ENCODE measurements at regions not wholly inside any gene's neighbourhood (a gene's known extent, or its start where the extent isn't known, plus 50 kb on each side); places are given as distances from the start of the nearest gene placed in this dataset.
A peak's percentile ranks its signal among the peaks of the same experiment; 100 is the strongest.

DNA sequence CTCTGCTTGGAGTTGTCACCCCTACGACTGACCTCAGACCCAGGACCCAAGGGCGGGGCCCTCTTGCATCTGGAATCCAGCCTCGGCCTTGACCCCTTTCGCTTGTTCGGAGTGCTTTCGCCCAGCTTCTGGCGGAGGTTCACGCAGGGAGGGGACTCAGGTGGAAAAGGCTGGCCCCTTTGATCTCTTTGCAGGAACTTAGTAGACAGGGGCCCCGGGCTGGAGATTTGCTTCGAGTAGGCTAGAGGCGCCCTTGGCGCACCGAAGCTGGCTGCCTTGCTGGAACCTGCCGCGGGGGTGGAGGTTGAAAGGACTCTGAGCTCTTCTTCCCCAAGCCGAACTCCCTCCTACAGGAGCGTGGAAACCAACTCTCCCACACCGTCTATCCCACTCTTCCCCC is 255.1 kb downstream of the OTUD1 start:
- Histone ChIP-seq H3K79me2 (ENCODE audit: control insufficient read depth, insufficient read depth, low read length, poor library complexity) (no peaks in the 10 kb centered on the region), H3K9me3 (ENCODE audit: insufficient read depth, low read depth, low read length) (no peaks in the 10 kb centered on the region), H3K27me3 (ENCODE audit: insufficient read depth, low read length) (peaks cover 33% of the 10 kb centered on the region), H2AFZ (ENCODE audit: insufficient read depth, low read length, poor library complexity) (no peak overlapping the region), H3K23ac (ENCODE audit: low read length) (no peak overlapping the region), H3K4me3 (ENCODE audit: low read depth, low read length) (no peak overlapping the region), H2BK5ac (ENCODE audit: low read depth, low read length, poor library complexity) (no peak overlapping the region), H4K91ac (ENCODE audit: low read depth, low read length) (no peak overlapping the region), H3K9ac (ENCODE audit: low read length) (no peak overlapping the region), H3K36me3 (ENCODE audit: control insufficient read depth in 1 of 2, insufficient read depth in 2 of 2, low read length in 2 of 2) (no peaks in the 10 kb centered on the region), H4K12ac (ENCODE audit: low read depth, low read length) (no peak overlapping the region), H3K27ac (ENCODE audit: low read depth, low read length) (no peak overlapping the region), H3K4me1 (ENCODE audit: control insufficient read depth in 1 of 2, insufficient read depth in 2 of 2, low read length in 2 of 2) (peaks cover 0 to 3% of the 10 kb centered on the region in 2 experiments), H3K18ac (ENCODE audit: low read length) (no peak overlapping the region), H2AK5ac (ENCODE audit: low read length) (no peak overlapping the region), H3K4me2 (ENCODE audit: low read length) (peak overlapping the region; percentile 89), H3K79me1 (ENCODE audit: low read length) (no peaks in the 10 kb centered on the region), H4K8ac (ENCODE audit: low read depth, low read length) (no peak overlapping the region), H2BK120ac (ENCODE audit: insufficient read depth, low read length, poor library complexity) (no peak overlapping the region), H2BK12ac (ENCODE audit: low read length) (no peak overlapping the region), H3K14ac (ENCODE audit: low read length) (no peak overlapping the region), H3K4ac (ENCODE audit: low read depth, low read length) (no peak overlapping the region)
- WGBS (ENCODE audit: extremely low coverage, insufficient coverage, insufficient read length), result no CpG with 5 or more reads among the region's 18 CpGs
- DNase-seq, result no peak

DNA sequence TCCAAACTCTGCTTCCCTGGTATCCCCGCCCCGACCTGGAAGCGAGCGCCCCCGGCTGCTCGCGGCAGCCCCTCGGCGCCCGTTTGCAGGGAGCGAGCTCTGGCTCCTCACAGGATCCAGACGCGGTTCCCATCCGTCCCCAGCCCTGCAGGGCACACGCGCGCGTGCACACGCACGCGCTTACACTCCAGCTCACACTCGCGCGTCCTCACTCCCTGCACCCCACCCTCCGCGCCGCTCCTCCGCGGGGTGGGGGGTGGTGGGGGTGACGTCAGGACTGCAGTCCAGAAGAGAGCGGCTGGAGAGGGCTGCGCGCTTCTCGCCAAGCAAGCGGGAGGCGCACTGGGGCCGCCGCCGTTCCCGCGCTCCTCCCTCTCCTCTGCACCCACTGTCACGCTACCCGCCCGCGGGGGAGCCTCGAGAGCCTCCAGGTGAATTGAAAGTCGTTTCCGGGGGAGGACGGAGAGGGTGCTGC is 255.6 kb downstream of the OTUD1 start:
- no peak overlapping the region for H2BK5ac ChIP-seq (ENCODE audit: low read depth, low read length, poor library complexity)
- H2AFZ ChIP-seq (ENCODE audit: insufficient read depth, low read length, poor library complexity), result no peak overlapping the region
- peaks cover 33% of the 10 kb centered on the region for H3K27me3 ChIP-seq (ENCODE audit: insufficient read depth, low read length)
- H3K9me3 ChIP-seq (ENCODE audit: insufficient read depth, low read depth, low read length), result no peaks in the 10 kb centered on the region
- H2AK5ac ChIP-seq (ENCODE audit: low read length), result no peak overlapping the region
- no peak overlapping the region for H3K4ac ChIP-seq (ENCODE audit: low read depth, low read length)
- H2BK120ac ChIP-seq (ENCODE audit: insufficient read depth, low read length, poor library complexity), result no peak overlapping the region
- no peaks in the 10 kb centered on the region for H3K79me2 ChIP-seq (ENCODE audit: control insufficient read depth, insufficient read depth, low read length, poor library complexity)
- H3K23ac ChIP-seq (ENCODE audit: low read length), result no peak overlapping the region
- H3K18ac ChIP-seq (ENCODE audit: low read length), result no peak overlapping the region
- peak overlapping the region; percentile 65 for H3K4me3 ChIP-seq (ENCODE audit: low read depth, low read length)
- no peak overlapping the region for H3K9ac ChIP-seq (ENCODE audit: low read length)
- no peak overlapping the region for H4K8ac ChIP-seq (ENCODE audit: low read depth, low read length)
- H2BK12ac ChIP-seq (ENCODE audit: low read length), result no peak overlapping the region
- H3K4me2 ChIP-seq (ENCODE audit: low read length), result peak overlapping the region; percentile 89
- WGBS (ENCODE audit: extremely low coverage, insufficient coverage, insufficient read length), result no CpG with 5 or more reads among the region's 49 CpGs
- no peak overlapping the region for H3K14ac ChIP-seq (ENCODE audit: low read length)
- no peaks in the 10 kb centered on the region for H3K79me1 ChIP-seq (ENCODE audit: low read length)
- no peak for DNase-seq
- no peak overlapping the region for H3K27ac ChIP-seq (ENCODE audit: low read depth, low read length)
- peaks cover 0 to 3% of the 10 kb centered on the region in 2 experiments for H3K4me1 ChIP-seq (ENCODE audit: control insufficient read depth in 1 of 2, insufficient read depth in 2 of 2, low read length in 2 of 2)
- no peaks in the 10 kb centered on the region for H3K36me3 ChIP-seq (ENCODE audit: control insufficient read depth in 1 of 2, insufficient read depth in 2 of 2, low read length in 2 of 2)
- no peak overlapping the region for H4K91ac ChIP-seq (ENCODE audit: low read depth, low read length)
- H4K12ac ChIP-seq (ENCODE audit: low read depth, low read length), result no peak overlapping the region

DNA sequence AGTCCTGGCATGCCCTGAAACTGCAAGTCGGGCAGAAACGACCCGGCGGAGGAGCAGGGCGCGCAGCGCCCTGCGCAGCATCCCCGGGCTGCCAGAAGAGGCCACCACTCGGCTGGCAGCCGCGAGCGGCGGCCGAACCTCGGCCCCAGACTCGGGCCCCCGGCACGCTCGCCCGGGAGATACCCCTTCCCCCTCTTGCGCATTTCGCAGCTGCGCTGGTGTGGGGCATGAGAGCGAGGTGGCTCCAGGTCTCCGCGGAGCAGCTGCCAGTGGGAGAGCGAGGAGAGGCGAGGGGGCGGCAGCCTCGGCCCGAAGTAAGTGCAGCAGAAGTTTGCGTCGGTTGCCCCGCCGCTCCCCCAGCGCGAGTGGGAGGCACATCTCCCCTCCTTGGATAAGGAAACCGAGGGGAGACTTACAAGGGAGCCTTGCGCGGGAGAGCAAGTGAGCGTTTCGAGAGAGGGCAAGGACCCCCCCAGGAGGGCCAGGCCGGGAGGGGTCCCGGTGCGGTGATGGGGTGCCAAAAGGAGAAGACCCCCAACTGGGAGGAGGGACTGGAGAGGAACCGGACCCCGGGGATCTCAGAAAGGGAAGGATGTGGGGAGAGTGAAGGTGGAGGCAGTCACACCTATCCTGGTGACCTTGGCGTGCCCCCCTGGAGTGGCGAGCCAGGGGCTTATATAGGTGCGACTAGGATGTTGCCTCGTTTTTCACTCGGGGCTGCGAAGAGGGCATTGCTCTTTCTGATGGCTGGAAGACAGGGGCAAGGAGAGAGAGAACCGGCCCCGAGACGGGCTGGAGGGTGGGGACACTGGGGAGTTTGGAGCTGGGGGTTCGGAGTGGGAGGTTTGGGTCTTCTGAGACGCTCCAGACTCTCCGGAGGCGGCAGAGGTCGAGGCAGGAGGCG is 256.3 kb downstream of the OTUD1 start:
- no peak overlapping the region for H3K14ac ChIP-seq (ENCODE audit: low read length)
- no peaks in the 10 kb centered on the region for H3K36me3 ChIP-seq (ENCODE audit: control insufficient read depth in 1 of 2, insufficient read depth in 2 of 2, low read length in 2 of 2)
- H3K4me1 ChIP-seq (ENCODE audit: control insufficient read depth in 1 of 2, insufficient read depth in 2 of 2, low read length in 2 of 2), result peaks cover 0 to 3% of the 10 kb centered on the region in 2 experiments
- no peak overlapping the region for H3K4me3 ChIP-seq (ENCODE audit: low read depth, low read length)
- no peak overlapping the region for H2BK12ac ChIP-seq (ENCODE audit: low read length)
- H4K12ac ChIP-seq (ENCODE audit: low read depth, low read length), result no peak overlapping the region
- H3K4ac ChIP-seq (ENCODE audit: low read depth, low read length), result no peak overlapping the region
- H2AFZ ChIP-seq (ENCODE audit: insufficient read depth, low read length, poor library complexity), result no peak overlapping the region
- H3K4me2 ChIP-seq (ENCODE audit: low read length), result peak overlapping the region; percentile 89
- no peak for DNase-seq
- no peaks in the 10 kb centered on the region for H3K9me3 ChIP-seq (ENCODE audit: insufficient read depth, low read depth, low read length)
- H3K79me1 ChIP-seq (ENCODE audit: low read length), result no peaks in the 10 kb centered on the region
- H2BK120ac ChIP-seq (ENCODE audit: insufficient read depth, low read length, poor library complexity), result no peak overlapping the region
- no CpG with 5 or more reads among the region's 63 CpGs for WGBS (ENCODE audit: extremely low coverage, insufficient coverage, insufficient read length)
- H2AK5ac ChIP-seq (ENCODE audit: low read length), result no peak overlapping the region
- H2BK5ac ChIP-seq (ENCODE audit: low read depth, low read length, poor library complexity), result no peak overlapping the region
- no peak overlapping the region for H4K91ac ChIP-seq (ENCODE audit: low read depth, low read length)
- H3K23ac ChIP-seq (ENCODE audit: low read length), result no peak overlapping the region
- H3K27ac ChIP-seq (ENCODE audit: low read depth, low read length), result no peak overlapping the region
- no peak overlapping the region for H3K18ac ChIP-seq (ENCODE audit: low read length)
- no peak overlapping the region for H3K9ac ChIP-seq (ENCODE audit: low read length)
- no peaks in the 10 kb centered on the region for H3K79me2 ChIP-seq (ENCODE audit: control insufficient read depth, insufficient read depth, low read length, poor library complexity)
- H3K27me3 ChIP-seq (ENCODE audit: insufficient read depth, low read length), result peaks cover 33% of the 10 kb centered on the region
- no peak overlapping the region for H4K8ac ChIP-seq (ENCODE audit: low read depth, low read length)

DNA sequence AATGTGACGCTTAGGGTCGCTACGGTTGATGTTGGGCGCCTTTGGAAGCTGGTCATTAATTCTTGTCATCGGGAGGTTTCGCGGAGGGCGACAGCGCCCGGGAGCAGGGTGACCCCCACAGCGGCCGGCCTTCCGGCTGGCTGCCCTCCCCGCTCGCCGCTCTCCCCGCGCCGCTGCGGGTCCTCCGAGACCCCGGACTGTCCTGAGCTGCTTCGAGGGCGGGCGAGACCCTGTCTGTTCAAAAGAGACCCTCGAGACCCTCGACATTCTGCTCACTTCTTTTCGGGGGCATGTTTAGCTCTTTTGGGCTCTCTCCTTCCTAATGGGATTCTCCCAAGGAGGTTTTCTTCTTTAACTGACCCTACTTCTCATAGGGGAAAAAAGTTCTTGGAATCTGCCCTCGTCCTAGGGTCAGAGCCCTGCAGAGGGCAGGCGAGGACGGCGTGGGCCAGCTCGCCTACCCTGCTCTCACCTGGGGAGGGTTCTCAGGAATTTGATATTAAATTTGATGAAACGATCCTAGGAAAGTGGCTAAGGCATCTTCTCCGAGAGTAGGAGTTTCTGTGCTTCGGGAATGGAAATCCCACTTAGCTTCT is 257.0 kb downstream of the OTUD1 start:
- Histone ChIP-seq H3K4ac (ENCODE audit: low read depth, low read length) (no peak overlapping the region), H3K4me2 (ENCODE audit: low read length) (no peak overlapping the region), H3K79me2 (ENCODE audit: control insufficient read depth, insufficient read depth, low read length, poor library complexity) (no peaks in the 10 kb centered on the region), H3K18ac (ENCODE audit: low read length) (no peak overlapping the region), H3K4me3 (ENCODE audit: low read depth, low read length) (no peak overlapping the region), H3K27me3 (ENCODE audit: insufficient read depth, low read length) (peaks cover 33% of the 10 kb centered on the region), H3K79me1 (ENCODE audit: low read length) (no peaks in the 10 kb centered on the region), H3K9me3 (ENCODE audit: insufficient read depth, low read depth, low read length) (no peaks in the 10 kb centered on the region), H3K9ac (ENCODE audit: low read length) (no peak overlapping the region), H4K8ac (ENCODE audit: low read depth, low read length) (no peak overlapping the region), H2AFZ (ENCODE audit: insufficient read depth, low read length, poor library complexity) (no peak overlapping the region), H2BK120ac (ENCODE audit: insufficient read depth, low read length, poor library complexity) (no peak overlapping the region), H3K27ac (ENCODE audit: low read depth, low read length) (no peak overlapping the region), H3K36me3 (ENCODE audit: control insufficient read depth in 1 of 2, insufficient read depth in 2 of 2, low read length in 2 of 2) (no peaks in the 10 kb centered on the region), H3K23ac (ENCODE audit: low read length) (no peak overlapping the region), H3K4me1 (ENCODE audit: control insufficient read depth in 1 of 2, insufficient read depth in 2 of 2, low read length in 2 of 2) (peaks cover 0 to 3% of the 10 kb centered on the region in 2 experiments), H2BK12ac (ENCODE audit: low read length) (no peak overlapping the region), H4K91ac (ENCODE audit: low read depth, low read length) (no peak overlapping the region), H3K14ac (ENCODE audit: low read length) (no peak overlapping the region), H2BK5ac (ENCODE audit: low read depth, low read length, poor library complexity) (no peak overlapping the region), H2AK5ac (ENCODE audit: low read length) (no peak overlapping the region), H4K12ac (ENCODE audit: low read depth, low read length) (no peak overlapping the region)
- DNase-seq, result no peak
- no CpG with 5 or more reads among the region's 36 CpGs for WGBS (ENCODE audit: extremely low coverage, insufficient coverage, insufficient read length)

Measured in trophoblast cell (in vitro differentiated cells and primary cell).